ENCODE measurements at regions not wholly inside any gene's neighbourhood (a gene's known extent, or its start where the extent isn't known, plus 50 kb on each side); places are given as distances from the start of the nearest gene placed in this dataset.

DNA sequence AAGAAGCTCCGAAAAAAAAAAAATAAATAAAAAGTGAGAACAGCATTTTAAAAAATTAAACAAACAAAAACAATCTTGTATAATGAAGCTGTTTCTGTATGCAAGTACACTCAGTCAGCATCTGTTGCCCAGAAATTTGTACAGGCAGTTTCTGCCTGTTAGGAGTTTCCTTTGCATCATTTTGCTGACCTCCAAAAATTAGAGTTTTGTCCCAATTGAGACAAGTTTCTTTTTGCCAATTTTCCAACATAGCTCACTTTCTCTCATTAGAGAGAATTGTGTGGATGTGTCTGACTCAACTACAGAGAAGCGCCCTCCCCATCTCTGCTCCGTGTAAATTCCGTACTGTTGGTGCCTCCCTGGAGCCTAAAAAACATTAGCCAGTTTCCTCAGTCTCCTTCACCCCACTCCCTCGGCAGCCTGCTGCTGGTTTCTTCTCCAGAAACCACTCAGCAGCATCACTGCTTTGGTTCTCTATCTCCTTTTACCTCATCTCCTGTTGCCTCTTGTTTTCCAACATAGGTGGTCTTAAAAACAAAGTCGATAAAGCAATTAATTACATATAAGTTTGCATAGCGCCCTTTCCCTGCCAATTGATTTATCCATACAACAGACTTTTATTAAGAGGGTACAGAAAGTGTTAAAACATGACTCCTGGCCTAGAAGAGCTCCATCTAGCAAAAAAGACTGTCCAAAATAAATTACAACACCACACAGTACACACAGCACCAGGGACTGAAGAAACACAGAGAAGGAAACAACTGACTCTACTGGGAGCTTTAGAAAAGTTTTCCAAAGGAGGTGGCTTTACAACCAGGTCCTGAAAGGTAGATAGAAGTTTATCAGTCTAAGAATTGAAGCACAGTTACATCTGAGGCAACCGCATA, 286.7 kb downstream of the SHOX2 start:
- no peak overlapping the region for H3K4me3 ChIP-seq (replicated peaks; ENCODE audit: insufficient read depth, low read length)
- DNase-seq (ENCODE audit: low read depth in 1 of 2, low spot score in 1 of 2) = no peak

GRCh38 chr3:157816896-157817295, 289.3 kb downstream of the SHOX2 start:
- no peak for DNase-seq (ENCODE audit: low read depth in 1 of 2, low spot score in 1 of 2)
- no peak overlapping the region for H3K27ac ChIP-seq (replicated peaks)
- no peak overlapping the region for H3K4me3 ChIP-seq (replicated peaks; ENCODE audit: insufficient read depth, low read length)
- no peaks in the 10 kb centered on the region for H3K27me3 ChIP-seq (ENCODE audit: insufficient read depth, poor library complexity, severe bottlenecking)
- TF ChIP-seq GABPA (IDR thresholded peaks at IDR 0.05; ENCODE audit: low read depth) = no peak
- TF ChIP-seq, protein P1, sequence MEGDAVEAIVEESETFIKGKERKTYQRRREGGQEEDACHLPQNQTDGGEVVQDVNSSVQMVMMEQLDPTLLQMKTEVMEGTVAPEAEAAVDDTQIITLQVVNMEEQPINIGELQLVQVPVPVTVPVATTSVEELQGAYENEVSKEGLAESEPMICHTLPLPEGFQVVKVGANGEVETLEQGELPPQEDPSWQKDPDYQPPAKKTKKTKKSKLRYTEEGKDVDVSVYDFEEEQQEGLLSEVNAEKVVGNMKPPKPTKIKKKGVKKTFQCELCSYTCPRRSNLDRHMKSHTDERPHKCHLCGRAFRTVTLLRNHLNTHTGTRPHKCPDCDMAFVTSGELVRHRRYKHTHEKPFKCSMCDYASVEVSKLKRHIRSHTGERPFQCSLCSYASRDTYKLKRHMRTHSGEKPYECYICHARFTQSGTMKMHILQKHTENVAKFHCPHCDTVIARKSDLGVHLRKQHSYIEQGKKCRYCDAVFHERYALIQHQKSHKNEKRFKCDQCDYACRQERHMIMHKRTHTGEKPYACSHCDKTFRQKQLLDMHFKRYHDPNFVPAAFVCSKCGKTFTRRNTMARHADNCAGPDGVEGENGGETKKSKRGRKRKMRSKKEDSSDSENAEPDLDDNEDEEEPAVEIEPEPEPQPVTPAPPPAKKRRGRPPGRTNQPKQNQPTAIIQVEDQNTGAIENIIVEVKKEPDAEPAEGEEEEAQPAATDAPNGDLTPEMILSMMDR (IDR thresholded peaks at IDR 0.05; ENCODE audit: insufficient read depth, low read length) = no peak
- TF ChIP-seq SPI1 (IDR thresholded peaks at IDR 0.05; ENCODE audit: borderline replicate concordance, low read depth) = no peak
- TF ChIP-seq, protein P2, sequence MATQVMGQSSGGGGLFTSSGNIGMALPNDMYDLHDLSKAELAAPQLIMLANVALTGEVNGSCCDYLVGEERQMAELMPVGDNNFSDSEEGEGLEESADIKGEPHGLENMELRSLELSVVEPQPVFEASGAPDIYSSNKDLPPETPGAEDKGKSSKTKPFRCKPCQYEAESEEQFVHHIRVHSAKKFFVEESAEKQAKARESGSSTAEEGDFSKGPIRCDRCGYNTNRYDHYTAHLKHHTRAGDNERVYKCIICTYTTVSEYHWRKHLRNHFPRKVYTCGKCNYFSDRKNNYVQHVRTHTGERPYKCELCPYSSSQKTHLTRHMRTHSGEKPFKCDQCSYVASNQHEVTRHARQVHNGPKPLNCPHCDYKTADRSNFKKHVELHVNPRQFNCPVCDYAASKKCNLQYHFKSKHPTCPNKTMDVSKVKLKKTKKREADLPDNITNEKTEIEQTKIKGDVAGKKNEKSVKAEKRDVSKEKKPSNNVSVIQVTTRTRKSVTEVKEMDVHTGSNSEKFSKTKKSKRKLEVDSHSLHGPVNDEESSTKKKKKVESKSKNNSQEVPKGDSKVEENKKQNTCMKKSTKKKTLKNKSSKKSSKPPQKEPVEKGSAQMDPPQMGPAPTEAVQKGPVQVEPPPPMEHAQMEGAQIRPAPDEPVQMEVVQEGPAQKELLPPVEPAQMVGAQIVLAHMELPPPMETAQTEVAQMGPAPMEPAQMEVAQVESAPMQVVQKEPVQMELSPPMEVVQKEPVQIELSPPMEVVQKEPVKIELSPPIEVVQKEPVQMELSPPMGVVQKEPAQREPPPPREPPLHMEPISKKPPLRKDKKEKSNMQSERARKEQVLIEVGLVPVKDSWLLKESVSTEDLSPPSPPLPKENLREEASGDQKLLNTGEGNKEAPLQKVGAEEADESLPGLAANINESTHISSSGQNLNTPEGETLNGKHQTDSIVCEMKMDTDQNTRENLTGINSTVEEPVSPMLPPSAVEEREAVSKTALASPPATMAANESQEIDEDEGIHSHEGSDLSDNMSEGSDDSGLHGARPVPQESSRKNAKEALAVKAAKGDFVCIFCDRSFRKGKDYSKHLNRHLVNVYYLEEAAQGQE (IDR thresholded peaks at IDR 0.05; ENCODE audit: insufficient replicate concordance, low read depth) = no peak
- no peak for TF ChIP-seq POLR2AphosphoS5 (IDR thresholded peaks at IDR 0.05; ENCODE audit: low read depth)

More for the DNA sequence above, 286.7 kb downstream of the SHOX2 start:
- TF ChIP-seq SPI1 (IDR thresholded peaks at IDR 0.05; ENCODE audit: borderline replicate concordance, low read depth) = no peak
- no peak for TF ChIP-seq POLR2AphosphoS5 (IDR thresholded peaks at IDR 0.05; ENCODE audit: low read depth)
- TF ChIP-seq, protein P2 (IDR thresholded peaks at IDR 0.05; ENCODE audit: insufficient replicate concordance, low read depth) = no peak
- TF ChIP-seq, protein P1 (IDR thresholded peaks at IDR 0.05; ENCODE audit: insufficient read depth, low read length) = no peak
- TF ChIP-seq GABPA (IDR thresholded peaks at IDR 0.05; ENCODE audit: low read depth) = no peak
- Histone ChIP-seq H3K27me3 (ENCODE audit: insufficient read depth, poor library complexity, severe bottlenecking) (no peaks in the 10 kb centered on the region), H3K27ac (replicated peaks) (no peak overlapping the region)

DNA sequence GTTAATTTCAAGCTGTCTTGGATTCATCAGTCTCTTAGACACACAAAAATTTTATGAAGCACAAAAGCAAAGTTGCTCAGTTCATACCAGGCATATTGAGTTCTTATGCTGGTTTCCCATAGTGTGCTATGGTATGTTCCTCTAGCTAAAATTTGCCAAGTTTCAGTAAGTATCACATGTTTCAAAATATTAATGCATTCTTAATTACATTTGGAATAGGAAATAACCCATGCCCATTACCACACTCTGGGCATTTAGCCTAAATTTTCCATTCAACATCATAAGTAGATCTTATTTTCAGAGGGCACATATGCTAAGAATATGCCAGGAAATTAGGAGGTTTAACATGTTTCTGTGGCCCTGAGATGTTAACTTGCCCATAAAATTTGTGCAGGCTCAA, 289.9 kb downstream of the SHOX2 start:
- DNase-seq (ENCODE audit: low read depth in 1 of 2, low spot score in 1 of 2) = no peak
- no peak overlapping the region for H3K27ac ChIP-seq (replicated peaks)
- H3K27me3 ChIP-seq (ENCODE audit: insufficient read depth, poor library complexity, severe bottlenecking) = no peaks in the 10 kb centered on the region
- no peak for TF ChIP-seq SPI1 (IDR thresholded peaks at IDR 0.05; ENCODE audit: borderline replicate concordance, low read depth)
- TF ChIP-seq POLR2AphosphoS5 (IDR thresholded peaks at IDR 0.05; ENCODE audit: low read depth) = no peak
- TF ChIP-seq, protein P2 (IDR thresholded peaks at IDR 0.05; ENCODE audit: insufficient replicate concordance, low read depth) = no peak
- TF ChIP-seq, protein P1 (IDR thresholded peaks at IDR 0.05; ENCODE audit: insufficient read depth, low read length) = no peak
- TF ChIP-seq GABPA (IDR thresholded peaks at IDR 0.05; ENCODE audit: low read depth) = no peak
- H3K4me3 ChIP-seq (replicated peaks; ENCODE audit: insufficient read depth, low read length) = no peak overlapping the region

Measured in HL-60 (cell line).